CD4-positive, alpha-beta T cell (primary cell): ENCODE measurements at regions not wholly inside any gene's neighbourhood (a gene's known extent, or its start where the extent isn't known, plus 50 kb on each side); places are given as distances from the start of the nearest gene placed in this dataset.

Experiments
- ATAC-seq: fragments of 200-7000 bp; cut with Tn5 transposase; one replicate; pipeline ENCODE4 v1.10.0; 2022; ENCODE audit warnings: mild to moderate bottlenecking; ENCODE audit not compliant: poor library complexity
- CTCF ChIA-PET: fragments of 350-600 bp; sonication (Branson Sonifier 250); formaldehyde crosslinking; loops from one replicate; lab custom pipeline; 2021; ENCODE audit warnings: antibody characterized with exemption, inconsistent platforms; lab: Charles Lee
- POLR2A ChIA-PET: fragments of 350-600 bp; sonication (Branson Sonifier 250); formaldehyde crosslinking; loops from one replicate; lab custom pipeline; 2021; ENCODE audit warnings: antibody characterized with exemption, inconsistent platforms; lab: Charles Lee
- DNase-seq, 14 experiments: peaks; one replicate each; pipeline ENCODE4 v3.0.0-alpha.2; 2013 to 2020; ENCODE audit warnings: mixed read lengths in 2 of 14
- H3K27ac ChIP-seq, 2 donors: one replicate each; pipeline versions ENCODE4 v1.5.1 to v1.7.0; 2013; ENCODE audit warnings: low read length in 2 of 2, low read depth in 1 of 2, mild to moderate bottlenecking in 1 of 2
- H3K27me3 ChIP-seq, 2 experiments: 1 replicate in 1 of 2; 2 replicates in 1 of 2; pipeline versions ENCODE4 v1.6.1 to v1.7.0; 2013; ENCODE audit warnings: low read length in 2 of 2, control low read depth in 1 of 2, mild to moderate bottlenecking in 1 of 2, moderate library complexity in 1 of 2; ENCODE audit not compliant: insufficient read depth in 2 of 2, control insufficient read depth in 1 of 2
- H3K36me3 ChIP-seq: one replicate; pipeline ENCODE4 v1.6.1; 2013; ENCODE audit warnings: low read length, control low read depth; ENCODE audit not compliant: insufficient read depth
- H3K4me1 ChIP-seq: one replicate; pipeline ENCODE4 v1.6.1; 2013; ENCODE audit warnings: low read length, control low read depth; ENCODE audit not compliant: insufficient read depth
- H3K4me3 ChIP-seq: one replicate; pipeline ENCODE4 v1.5.1; 2013; ENCODE audit warnings: mild to moderate bottlenecking, low read length, moderate library complexity
- H3K9me3 ChIP-seq, 2 experiments: 1 replicate in 1 of 2; 2 replicates in 1 of 2; pipeline versions ENCODE4 v1.6.1 to v1.7.0; 2013; ENCODE audit warnings: low read length in 2 of 2, mild to moderate bottlenecking in 2 of 2, control low read depth in 1 of 2, moderate library complexity in 1 of 2; ENCODE audit not compliant: control insufficient read depth in 1 of 2, insufficient read depth in 1 of 2
- H3K27ac Mint-ChIP-seq: one replicate; pipeline ENCODE4 v1.8.0; 2020; ENCODE audit warnings: mixed read lengths
- H3K27me3 Mint-ChIP-seq: one replicate; pipeline ENCODE4 v1.8.0; 2021; ENCODE audit warnings: mixed read lengths
- H3K36me3 Mint-ChIP-seq: one replicate; pipeline ENCODE4 v1.8.0; 2021; ENCODE audit warnings: low read depth, mixed read lengths
- H3K4me1 Mint-ChIP-seq: one replicate; pipeline ENCODE4 v1.8.0; 2021; ENCODE audit warnings: low read depth, mixed read lengths
- H3K4me3 Mint-ChIP-seq: one replicate; pipeline ENCODE4 v1.8.0; 2020; ENCODE audit warnings: mild to moderate bottlenecking, mixed read lengths
- H3K9me3 Mint-ChIP-seq: one replicate; pipeline ENCODE4 v1.8.0; 2020; ENCODE audit warnings: mixed read lengths
- CTCF ChIP-seq: fragments of 200-600 bp; IDR thresholded peaks from one replicate; pipeline ENCODE4 v1.8.0; 2022; ENCODE audit warnings: antibody characterized with exemption, mild to moderate bottlenecking
- intact Hi-C, 2 experiments: fragments of 100-400 bp; cut with DNase I in 1 of 2; cut with micrococcal nuclease in 1 of 2; formaldehyde crosslinking; loops; one replicate each; pipeline versions ENCODE4 v1.15.1 to v1.9.0; 2023 to 2025; cut with DNase I, micrococcal nuclease

GRCh38 chr3:115487968-115488367 is 135.3 kb upstream of the GAP43 start:
- H3K27ac Mint-ChIP-seq: no peak overlapping the region
- H3K9me3 ChIP-seq: no peaks in the 10 kb centered on the region
- no peaks in the 10 kb centered on the region for H3K4me1 Mint-ChIP-seq
- no peaks in the 10 kb centered on the region for H3K27me3 ChIP-seq
- no peaks in the 10 kb centered on the region for H3K36me3 ChIP-seq
- H3K36me3 Mint-ChIP-seq: no peaks in the 10 kb centered on the region
- no peak for DNase-seq
- ChIA-PET POLR2A (no interaction called here), CTCF (no interaction called here)
- intact Hi-C loops: no loop called here
- no peak overlapping the region for H3K27ac ChIP-seq
- no peak for ATAC-seq
- H3K4me3 Mint-ChIP-seq: no peak overlapping the region
- H3K4me3 ChIP-seq: no peak overlapping the region
- no peaks in the 10 kb centered on the region for H3K4me1 ChIP-seq
- H3K9me3 Mint-ChIP-seq: peaks cover under 1% of the 10 kb centered on the region
- peaks cover 13% of the 10 kb centered on the region for H3K27me3 Mint-ChIP-seq
- no peak for TF ChIP-seq CTCF

- POLR2A ChIA-PET: no interaction called here
Measured at GRCh38 chr3:115488409-115488808, 134.9 kb upstream of the GAP43 start.

GRCh38 chr3:115494826-115495225 is 128.5 kb upstream of the GAP43 start:
- Histone ChIP-seq H3K9me3 (no peaks in the 10 kb centered on the region), H3K4me3 (no peak overlapping the region), H3K27me3 (no peaks in the 10 kb centered on the region), H3K4me1 (no peaks in the 10 kb centered on the region), H3K36me3 (no peaks in the 10 kb centered on the region), H3K27ac (no peak overlapping the region)
- Mint-ChIP-seq H3K27me3 (peaks cover 6% of the 10 kb centered on the region), H3K36me3 (no peaks in the 10 kb centered on the region), H3K4me1 (no peaks in the 10 kb centered on the region), H3K4me3 (no peak overlapping the region), H3K27ac (no peak overlapping the region), H3K9me3 (no peaks in the 10 kb centered on the region)
- ChIA-PET CTCF (interaction anchor here (1.6 kb wide), 1 partner anchor 9 kb away, joined by 3 read pairs; no protein-coding TSS in a partner anchor), POLR2A (no interaction called here)
- intact Hi-C loops: no loop called here
- DNase-seq (no peak), ATAC-seq (no peak)
- TF ChIP-seq CTCF: no peak

More at GRCh38 chr3:115488409-115488808, 134.9 kb upstream of the GAP43 start:
- Histone ChIP-seq H3K27ac (no peak overlapping the region), H3K4me3 (no peak overlapping the region), H3K4me1 (no peaks in the 10 kb centered on the region), H3K27me3 (no peaks in the 10 kb centered on the region), H3K36me3 (no peaks in the 10 kb centered on the region), H3K9me3 (no peaks in the 10 kb centered on the region)
- no peaks in the 10 kb centered on the region for H3K4me1 Mint-ChIP-seq
- DNase-seq: no peak
- peaks cover 13% of the 10 kb centered on the region for H3K27me3 Mint-ChIP-seq
- H3K4me3 Mint-ChIP-seq: no peak overlapping the region
- intact Hi-C loops: no loop called here
- no peak overlapping the region for H3K27ac Mint-ChIP-seq
- TF ChIP-seq CTCF: no peak
- CTCF ChIA-PET: no interaction called here
- no peak for ATAC-seq
- H3K9me3 Mint-ChIP-seq: no peaks in the 10 kb centered on the region
- no peaks in the 10 kb centered on the region for H3K36me3 Mint-ChIP-seq
